ENCODE measurements at regions not wholly inside any gene's neighbourhood (a gene's known extent, or its start where the extent isn't known, plus 50 kb on each side); places are given as distances from the start of the nearest gene placed in this dataset.

GRCh38 chr18:60228609-60229595 is 143.7 kb downstream of the MC4R start:
- no peak for TF ChIP-seq CTCF (IDR thresholded peaks at IDR 0.05)
- TF ChIP-seq EZH2 (IDR thresholded peaks at IDR 0.05) = no peak
- TF ChIP-seq EZH2phosphoT487 (IDR thresholded peaks at IDR 0.05) = no peak
